ENCODE measurements at regions not wholly inside any gene's neighbourhood (a gene's known extent, or its start where the extent isn't known, plus 50 kb on each side); places are given as distances from the start of the nearest gene placed in this dataset.
"Not testable (repeated sequence)": the region's sequence is repeated elsewhere in the genome, so short reads cannot be mapped to it uniquely, and the experiment has no call there.

DNA sequence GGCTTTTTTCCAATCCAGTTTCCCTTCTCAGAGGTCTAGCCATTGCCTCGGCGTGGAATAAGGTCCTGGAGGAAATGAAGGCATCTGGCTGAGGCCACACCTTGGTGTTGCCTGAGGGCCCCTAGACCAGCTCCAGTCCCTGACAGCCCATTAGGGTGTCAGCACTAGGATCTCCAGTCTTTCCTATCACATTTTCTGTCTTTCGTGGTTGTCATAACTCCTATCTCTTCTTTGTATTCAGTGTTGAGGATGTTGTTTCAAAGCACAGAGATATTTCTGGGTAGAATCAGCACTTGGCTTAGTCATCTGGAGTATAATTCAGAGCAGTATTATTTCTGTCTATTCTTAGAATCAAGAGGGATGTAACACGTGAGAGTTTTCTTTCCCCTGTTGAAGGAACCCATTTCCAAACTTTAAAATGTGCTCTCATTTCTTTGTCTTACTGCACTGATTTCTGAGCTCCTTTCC lies 844.3 kb downstream of the KCNT2 start:
- in situ Hi-C loops (cut with HindIII; ENCODE audit: low sequenced_read_pairs): no loop called here

DNA sequence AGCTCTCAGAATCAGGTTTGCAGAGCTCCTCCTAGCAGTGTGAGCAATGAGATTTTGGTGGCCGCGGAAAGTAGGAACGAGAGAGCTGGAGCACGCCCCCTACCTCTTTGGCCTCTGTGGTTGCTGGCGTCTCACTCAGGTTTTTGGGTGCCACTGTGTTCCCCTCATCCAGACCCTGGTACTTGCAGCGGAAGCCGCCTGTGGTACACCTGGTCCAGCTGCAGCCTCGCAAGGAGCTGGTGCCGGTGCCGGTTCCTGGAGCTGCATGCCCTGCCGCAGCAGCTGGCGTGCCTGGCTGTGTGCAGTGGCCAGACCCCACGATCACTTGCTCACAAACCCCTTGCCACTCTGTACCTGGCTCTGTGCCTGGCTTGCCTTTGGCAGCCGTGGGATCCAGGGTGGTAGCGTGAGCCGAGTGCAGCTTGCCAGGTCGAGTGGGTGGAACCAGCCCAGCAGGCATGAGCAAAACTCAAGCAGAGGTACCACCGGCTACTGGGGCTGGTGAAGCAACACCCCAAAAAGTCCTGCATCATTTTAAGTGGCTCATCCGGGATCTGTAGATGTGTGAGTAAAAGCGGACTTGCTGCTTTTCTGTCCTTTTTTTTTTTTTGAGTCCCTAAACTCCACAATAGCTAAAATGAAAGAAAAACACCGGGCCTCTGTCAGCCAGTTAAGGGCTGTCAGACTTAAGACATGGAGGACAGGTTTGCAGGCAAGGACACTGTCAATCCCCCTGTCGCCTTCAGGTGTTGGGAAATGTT lies 844.9 kb downstream of the KCNT2 start:
- in situ Hi-C loops (cut with HindIII; ENCODE audit: low sequenced_read_pairs): no loop called here

GRCh38 chr1:195761104-195761503 lies 847.1 kb downstream of the KCNT2 start:
- in situ Hi-C loops (cut with HindIII; ENCODE audit: low sequenced_read_pairs): no loop called here

DNA sequence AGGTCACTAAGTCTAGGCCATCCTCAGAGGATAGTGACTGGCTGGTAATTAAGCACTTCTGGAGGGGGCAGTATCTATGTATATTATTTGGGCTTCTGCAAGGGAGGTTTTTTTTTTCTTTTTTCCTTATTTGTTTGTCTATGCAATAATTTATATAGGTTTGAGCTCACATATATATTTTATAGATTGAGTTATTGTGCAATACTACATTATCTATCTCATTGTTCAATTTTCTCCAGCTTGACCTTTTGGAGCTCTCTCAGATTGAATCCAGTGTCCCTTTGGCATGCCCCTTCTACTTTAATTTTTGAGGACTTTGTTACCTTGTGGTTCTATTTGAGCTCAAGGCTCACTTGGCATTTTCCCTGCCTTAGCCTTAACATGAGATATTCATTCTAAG lies 852.1 kb downstream of the KCNT2 start:
- in situ Hi-C loops (cut with HindIII; ENCODE audit: low sequenced_read_pairs): no loop called here

- in situ Hi-C loops (cut with HindIII; ENCODE audit: low sequenced_read_pairs): no loop called here
Measured at GRCh38 chr1:195754874-195755273, 853.4 kb downstream of the KCNT2 start.

- in situ Hi-C loops (cut with HindIII; ENCODE audit: low sequenced_read_pairs): no loop called here
Measured at GRCh38 chr1:195754303-195754702, 853.9 kb downstream of the KCNT2 start.

GRCh38 chr1:195748969-195749368 lies 859.3 kb downstream of the KCNT2 start:
- in situ Hi-C loops (cut with HindIII; ENCODE audit: low sequenced_read_pairs): no loop called here

- in situ Hi-C loops (cut with HindIII; ENCODE audit: low sequenced_read_pairs): no loop called here
Measured at GRCh38 chr1:195745189-195746010, 862.8 kb downstream of the KCNT2 start.

GRCh38 chr1:195744256-195744655 lies 864.0 kb downstream of the KCNT2 start:
- in situ Hi-C loops (cut with HindIII; ENCODE audit: low sequenced_read_pairs): no loop called here

GRCh38 chr1:195740862-195741261 lies 867.4 kb downstream of the KCNT2 start:
- in situ Hi-C loops (cut with HindIII; ENCODE audit: low sequenced_read_pairs): no loop called here

GRCh38 chr1:195738966-195739650 lies 869.1 kb downstream of the KCNT2 start:
- in situ Hi-C loops (cut with HindIII; ENCODE audit: low sequenced_read_pairs): no loop called here

DNA sequence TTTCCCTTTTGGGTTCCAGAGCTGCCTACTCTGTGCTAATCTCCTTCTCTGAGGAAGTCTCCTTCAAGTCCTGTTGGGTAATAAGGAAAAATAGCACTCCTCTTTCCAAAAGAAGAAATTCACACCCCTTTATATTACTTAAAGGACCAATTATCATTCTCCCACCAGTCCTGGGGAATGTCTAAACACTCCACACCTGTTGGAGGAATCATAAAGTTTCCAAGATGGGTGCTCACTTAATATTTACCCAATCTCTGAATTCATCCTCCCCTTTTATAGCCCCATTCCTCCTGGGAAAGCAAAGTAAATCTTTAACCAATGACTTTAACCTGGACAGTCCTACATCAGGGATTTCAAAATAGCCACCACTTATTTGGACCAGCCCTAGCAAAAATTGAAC lies 873.1 kb downstream of the KCNT2 start:
- in situ Hi-C loops (cut with HindIII; ENCODE audit: low sequenced_read_pairs): no loop called here

DNA sequence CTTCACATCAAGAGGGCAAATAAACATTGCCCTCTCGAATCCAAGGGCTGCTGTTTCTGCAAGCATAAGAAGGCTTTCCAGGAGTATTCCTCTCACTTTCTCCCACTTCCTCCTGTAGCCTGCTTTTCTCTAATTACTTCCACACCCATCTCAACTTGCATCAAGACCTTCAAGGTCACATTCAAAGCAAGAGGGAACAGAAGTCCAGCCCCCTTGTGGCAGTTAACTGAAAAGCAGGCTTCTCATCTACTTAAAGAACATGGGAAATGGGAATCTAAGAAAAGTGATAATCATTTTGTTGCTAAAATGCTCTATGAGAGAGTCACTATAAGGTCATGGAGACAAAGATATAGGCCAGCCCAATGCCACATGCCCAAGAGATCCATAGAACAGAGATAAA lies 874.4 kb downstream of the KCNT2 start:
- in situ Hi-C loops (cut with HindIII; ENCODE audit: low sequenced_read_pairs): no loop called here

GRCh38 chr1:195733408-195733807 lies 874.8 kb downstream of the KCNT2 start:
- in situ Hi-C loops (cut with HindIII; ENCODE audit: low sequenced_read_pairs): no loop called here

- in situ Hi-C loops (cut with HindIII; ENCODE audit: low sequenced_read_pairs): no loop called here
Measured at GRCh38 chr1:195731385-195731784, 876.9 kb downstream of the KCNT2 start.

DNA sequence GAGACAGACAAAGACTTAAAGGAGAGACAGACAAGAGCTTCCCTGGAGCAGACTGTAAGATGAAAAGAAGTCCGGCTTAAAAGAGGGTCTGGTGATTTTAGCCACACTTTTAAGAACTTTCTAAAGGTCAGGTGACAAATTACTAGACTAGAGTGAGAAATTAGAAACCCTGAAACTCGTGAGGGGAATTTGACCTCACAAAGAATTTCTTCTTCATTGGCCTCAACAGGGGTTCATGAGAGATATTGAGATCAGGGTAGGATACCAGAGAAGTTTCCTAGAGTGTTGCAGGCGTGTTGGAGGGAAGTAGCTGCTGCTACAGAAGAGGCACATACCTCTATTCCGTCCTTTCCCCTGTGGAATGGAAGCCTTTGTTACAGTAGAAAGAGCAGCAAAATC lies 884.4 kb downstream of the KCNT2 start:
- in situ Hi-C loops (cut with HindIII; ENCODE audit: low sequenced_read_pairs): no loop called here

DNA sequence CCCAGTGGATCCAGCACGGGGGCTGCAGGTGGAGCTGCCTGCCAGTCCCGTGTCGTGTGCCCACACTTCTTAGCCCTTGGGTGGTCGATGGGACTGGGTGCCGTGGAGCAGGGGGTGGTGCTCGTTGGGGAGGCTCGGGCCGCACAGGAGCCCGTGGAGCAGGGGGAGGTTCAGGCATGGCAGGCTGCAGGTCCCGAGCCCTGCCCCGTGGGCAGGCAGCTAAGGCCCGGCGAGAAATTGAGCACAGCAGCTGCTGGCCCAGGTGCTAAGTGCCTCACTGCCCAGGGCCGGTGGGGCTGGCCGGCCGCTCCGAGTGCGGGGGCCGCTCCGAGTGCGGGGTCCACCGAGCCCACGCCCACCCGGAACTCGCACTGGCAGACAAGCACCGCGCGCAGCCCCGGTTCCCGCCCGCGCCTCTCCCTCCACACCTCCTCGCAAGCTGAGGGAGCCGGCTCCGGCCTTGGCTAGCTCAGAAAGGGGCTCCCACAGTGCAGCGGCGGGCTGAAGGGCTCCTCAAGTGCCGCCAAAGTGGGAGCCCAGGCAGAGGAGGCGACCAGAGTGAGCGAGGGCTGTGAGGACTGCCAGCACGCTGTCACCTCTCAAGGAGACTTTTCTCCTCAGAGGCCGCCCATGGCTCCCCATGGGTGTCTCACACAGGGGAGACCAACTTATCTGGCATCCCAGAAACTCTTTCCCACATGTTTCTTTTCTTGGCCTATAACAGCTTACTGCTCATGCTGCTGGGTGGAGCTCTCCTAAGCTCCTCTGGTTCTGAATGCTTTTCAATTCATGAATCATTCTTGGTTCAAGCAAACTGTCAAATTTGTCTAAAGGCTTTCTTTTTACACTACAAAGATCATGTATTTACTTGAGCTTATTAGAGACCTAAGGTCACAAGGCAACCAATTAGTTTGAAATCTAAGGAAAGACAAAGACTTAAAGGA lies 885.1 kb downstream of the KCNT2 start:
- in situ Hi-C loops (cut with HindIII; ENCODE audit: low sequenced_read_pairs): not testable (repeated sequence)

- in situ Hi-C loops (cut with HindIII; ENCODE audit: low sequenced_read_pairs): not testable (repeated sequence)
Measured at GRCh38 chr1:195722146-195722545, 886.1 kb downstream of the KCNT2 start.

- in situ Hi-C loops (cut with HindIII; ENCODE audit: low sequenced_read_pairs): no loop called here
Measured at GRCh38 chr1:195721210-195721971, 886.8 kb downstream of the KCNT2 start.

- in situ Hi-C loops (cut with HindIII; ENCODE audit: low sequenced_read_pairs): no loop called here
Measured at GRCh38 chr1:195717651-195718050, 890.6 kb downstream of the KCNT2 start.

Measured in endothelial cell of hepatic sinusoid (primary cell).